ENCODE measurements at regions not wholly inside any gene's neighbourhood (a gene's known extent, or its start where the extent isn't known, plus 50 kb on each side); places are given as distances from the start of the nearest gene placed in this dataset.
A peak's percentile ranks its signal among the peaks of the same experiment; 100 is the strongest.
"Not testable (repeated sequence)": the region's sequence is repeated elsewhere in the genome, so short reads cannot be mapped to it uniquely, and the experiment has no call there.

- TF ChIP-seq, protein P1, sequence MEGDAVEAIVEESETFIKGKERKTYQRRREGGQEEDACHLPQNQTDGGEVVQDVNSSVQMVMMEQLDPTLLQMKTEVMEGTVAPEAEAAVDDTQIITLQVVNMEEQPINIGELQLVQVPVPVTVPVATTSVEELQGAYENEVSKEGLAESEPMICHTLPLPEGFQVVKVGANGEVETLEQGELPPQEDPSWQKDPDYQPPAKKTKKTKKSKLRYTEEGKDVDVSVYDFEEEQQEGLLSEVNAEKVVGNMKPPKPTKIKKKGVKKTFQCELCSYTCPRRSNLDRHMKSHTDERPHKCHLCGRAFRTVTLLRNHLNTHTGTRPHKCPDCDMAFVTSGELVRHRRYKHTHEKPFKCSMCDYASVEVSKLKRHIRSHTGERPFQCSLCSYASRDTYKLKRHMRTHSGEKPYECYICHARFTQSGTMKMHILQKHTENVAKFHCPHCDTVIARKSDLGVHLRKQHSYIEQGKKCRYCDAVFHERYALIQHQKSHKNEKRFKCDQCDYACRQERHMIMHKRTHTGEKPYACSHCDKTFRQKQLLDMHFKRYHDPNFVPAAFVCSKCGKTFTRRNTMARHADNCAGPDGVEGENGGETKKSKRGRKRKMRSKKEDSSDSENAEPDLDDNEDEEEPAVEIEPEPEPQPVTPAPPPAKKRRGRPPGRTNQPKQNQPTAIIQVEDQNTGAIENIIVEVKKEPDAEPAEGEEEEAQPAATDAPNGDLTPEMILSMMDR (IDR thresholded peaks at IDR 0.05; ENCODE audit: insufficient read depth, low read length, missing control alignments) = no peak
- CTCF ChIA-PET = interaction anchor here (1.2 kb wide), 1 partner anchor 8 kb away, joined by 5 read pairs; no protein-coding TSS in a partner anchor
- POLR2A ChIA-PET = no interaction called here
- DNase-seq (ENCODE audit: low read depth, low spot score) = no peak
- no peak overlapping the region for H3K4me3 ChIP-seq (ENCODE audit: low read depth, low read length)
Measured at GRCh38 chr3:30539772-30540171, 66.6 kb upstream of the TGFBR2 start.

DNA sequence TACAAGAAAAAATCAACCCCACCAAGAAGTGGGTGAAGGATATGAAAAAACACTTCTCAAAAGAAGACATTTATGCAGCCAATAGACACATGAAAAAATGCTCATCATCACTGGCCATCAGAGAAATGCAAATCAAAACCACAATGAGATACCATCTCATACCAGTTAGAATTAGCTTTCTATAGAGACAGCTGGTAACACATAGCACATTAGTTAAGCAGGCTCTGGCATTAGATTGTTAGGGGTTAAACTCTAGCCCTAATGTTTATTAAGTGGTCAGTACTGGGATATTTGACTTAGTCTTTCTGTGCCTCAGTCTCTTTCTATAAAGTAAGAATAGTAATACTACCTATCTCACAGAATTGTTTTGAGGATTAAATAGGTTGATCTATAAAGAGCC lies 65.2 kb upstream of the TGFBR2 start:
- CTCF ChIA-PET; POLR2A ChIA-PET; DNase-seq (ENCODE audit: low read depth, low spot score); H3K4me3 ChIP-seq (ENCODE audit: low read depth, low read length): not testable (repeated sequence)

DNA sequence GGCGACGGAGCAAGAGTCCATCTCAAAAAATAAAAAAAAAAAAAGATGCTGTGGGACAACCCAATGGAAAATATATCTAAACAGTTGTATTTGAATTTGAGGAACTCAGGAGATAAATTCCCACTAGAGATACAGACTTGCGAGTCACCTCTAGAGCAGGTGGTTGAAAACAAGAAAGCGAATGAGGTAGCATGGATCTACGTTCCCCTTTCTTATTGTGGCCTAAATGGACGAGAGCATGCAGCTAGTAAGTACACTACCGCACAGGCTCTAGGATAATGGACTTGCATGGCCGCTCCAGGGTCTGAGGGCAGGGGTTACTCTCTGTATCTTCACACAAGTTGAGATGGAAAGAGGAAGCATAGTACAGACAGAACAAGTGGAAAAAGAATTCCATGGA lies 63.5 kb upstream of the TGFBR2 start:
- ChIA-PET CTCF (interaction anchor here (1.3 kb wide), 1 partner anchor 15 kb away, joined by 4 read pairs; no protein-coding TSS in a partner anchor), POLR2A (no interaction called here)
- DNase-seq (ENCODE audit: low read depth, low spot score) = no peak
- no peak overlapping the region for H3K4me3 ChIP-seq (ENCODE audit: low read depth, low read length)
- TF ChIP-seq, protein P1 (IDR thresholded peaks at IDR 0.05; ENCODE audit: insufficient read depth, low read length, missing control alignments) = no peak

DNA sequence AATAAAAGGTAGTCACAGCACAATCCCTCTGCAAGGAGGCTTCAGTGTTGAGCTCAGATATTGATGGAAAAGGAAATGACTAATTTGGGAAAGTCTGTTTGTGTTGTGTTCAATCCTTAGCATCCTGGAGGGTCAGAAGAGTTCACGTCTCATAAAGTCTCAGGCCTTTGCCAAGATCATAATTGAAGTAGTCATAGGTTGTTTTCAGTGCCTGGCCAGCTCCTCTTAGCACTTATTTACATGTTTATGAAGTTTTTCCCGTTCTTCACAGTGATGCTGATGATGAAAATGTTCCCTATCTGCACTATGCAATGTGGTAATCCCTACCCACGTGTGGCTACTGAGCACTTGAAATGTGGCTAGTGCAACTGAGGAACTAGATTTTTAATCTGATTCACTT lies 61.6 kb upstream of the TGFBR2 start:
- DNase-seq (ENCODE audit: low read depth, low spot score) = peak; percentile 57
- ChIA-PET POLR2A (interaction anchor here (1.0 kb wide), 1 partner anchor 62 kb away, joined by 3 read pairs; the partner anchor contains the start of gene TGFBR2), CTCF (no interaction called here)
- TF ChIP-seq, protein P1 (IDR thresholded peaks at IDR 0.05; ENCODE audit: insufficient read depth, low read length, missing control alignments) = no peak
- no peak overlapping the region for H3K4me3 ChIP-seq (ENCODE audit: low read depth, low read length)

DNA sequence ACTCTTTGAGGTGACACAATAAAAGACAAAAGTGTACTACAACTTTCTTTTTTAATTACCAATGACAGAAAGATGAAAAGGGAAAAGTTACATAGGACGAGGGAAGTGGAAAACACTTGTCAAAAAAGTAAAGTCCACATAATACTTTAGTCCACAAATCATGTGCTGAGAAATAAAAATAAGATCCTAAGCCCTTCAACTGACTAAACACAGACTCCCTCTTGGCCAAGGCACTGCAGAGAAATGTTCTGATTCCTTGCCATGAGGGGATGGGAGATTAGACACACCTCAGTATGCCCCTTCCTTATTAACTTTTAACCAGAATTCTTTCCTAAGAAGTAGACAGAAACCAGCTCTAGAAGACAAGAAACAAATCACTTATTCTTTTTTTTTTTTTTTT lies 59.5 kb upstream of the TGFBR2 start:
- H3K4me3 ChIP-seq (ENCODE audit: low read depth, low read length) = no peak overlapping the region
- ChIA-PET POLR2A (no interaction called here), CTCF (interaction anchor here (0.7 kb wide), 1 partner anchor 12 kb away, joined by 3 read pairs; no protein-coding TSS in a partner anchor)
- DNase-seq (ENCODE audit: low read depth, low spot score) = no peak
- TF ChIP-seq, protein P1 (IDR thresholded peaks at IDR 0.05; ENCODE audit: insufficient read depth, low read length, missing control alignments) = no peak

- ChIA-PET CTCF (interaction anchor here (0.7 to 1.2 kb wide), 2 partner anchors 8 to 11 kb away, joined by 3 to 5 read pairs; no protein-coding TSS in a partner anchor), POLR2A (no interaction called here)
- no peak overlapping the region for H3K4me3 ChIP-seq (ENCODE audit: low read depth, low read length)
- TF ChIP-seq, protein P1 (IDR thresholded peaks at IDR 0.05; ENCODE audit: insufficient read depth, low read length, missing control alignments) = no peak
- DNase-seq (ENCODE audit: low read depth, low spot score) = no peak
Measured at GRCh38 chr3:30547716-30548115, 58.7 kb upstream of the TGFBR2 start.

- POLR2A ChIA-PET = no interaction called here
- no peak for DNase-seq (ENCODE audit: low read depth, low spot score)
- H3K4me3 ChIP-seq (ENCODE audit: low read depth, low read length) = no peak overlapping the region
- CTCF ChIA-PET = interaction anchor here (1.1 to 1.2 kb wide), 2 partner anchors 9 to 10 kb away, joined by 3 to 5 read pairs; no protein-coding TSS in a partner anchor
- TF ChIP-seq, protein P1 (IDR thresholded peaks at IDR 0.05; ENCODE audit: insufficient read depth, low read length, missing control alignments) = no peak
Measured at GRCh38 chr3:30548600-30548999, 57.8 kb upstream of the TGFBR2 start.
